HCT116 (cell line): ENCODE measurements at regions not wholly inside any gene's neighbourhood (a gene's known extent, or its start where the extent isn't known, plus 50 kb on each side); places are given as distances from the start of the nearest gene placed in this dataset.

ENCODE experiments used
- ATAC-seq: fragments of 200-7000 bp; cut with Tn5 transposase; 2 replicates; pipeline ENCODE4 v1.9.1; 2020; ENCODE audit warnings: mild to moderate bottlenecking, moderate library complexity
- BruUV-seq: library from RNA; stranded (reverse); fragments of 400-500 nt; replicated peaks from 2 replicates; lab custom pipeline; 2021; lab: Mats Ljungman, UMichigan
- CTCF ChIA-PET: fragments of 300-600 bp; sonication (Branson Sonifier 250); formaldehyde crosslinking; loops from one replicate; lab custom pipeline; 2021; ENCODE audit warnings: antibody characterized with exemption; lab: Charles Lee
- POLR2A ChIA-PET: fragments of 300-600, 350-600 bp; sonication (Branson Sonifier 250); formaldehyde crosslinking; loops from one replicate; lab custom pipeline; 2021; ENCODE audit warnings: antibody characterized with exemption; lab: Charles Lee
- RAD21 ChIA-PET, 2 experiments: fragments of 300-600 bp; sonication (Branson Sonifier 250); formaldehyde crosslinking; loops; one replicate each; lab custom pipeline; 2023; ENCODE audit warnings: low total read pairs in 2 of 2; ENCODE audit not compliant: uncharacterized antibody in 2 of 2, unreplicated experiment in 2 of 2, low non-redundant PET in 1 of 2; lab: Charles Lee
- DNase-seq: peaks from one replicate; pipeline ENCODE4 v3.0.0-alpha.2; 2010; ENCODE audit warnings: low read depth, low spot score
- H2AFZ ChIP-seq: fragments of 200-600 bp; shearing (Covaris generic), sonication (generic); 2 replicates; pipeline ENCODE4 v1.6.1; 2017; ENCODE audit warnings: low read depth, mixed run types, mixed read lengths, antibody characterized with exemption, low read length; ENCODE audit not compliant: poor library complexity, severe bottlenecking
- H3K27ac ChIP-seq: 2 replicates; pipeline ENCODE4 v1.5.1; 2012; ENCODE audit warnings: low read depth, low read length
- H3K27me3 ChIP-seq: fragments of 200-600 bp; sonication (generic); 2 replicates; pipeline ENCODE4 v1.6.1; 2016; ENCODE audit warnings: mixed run types, low read length, mixed read lengths; ENCODE audit not compliant: insufficient read depth
- H3K36me3 ChIP-seq, 2 experiments: fragments of 200-500 bp in 1 of 2; fragments of 200-600 bp in 1 of 2; sonication (Bioruptor generic) in 1 of 2; sonication (generic) in 1 of 2; 2 replicates each; pipeline versions ENCODE4 v1.5.1 to v1.6.1; 2014 to 2016; ENCODE audit warnings: low read length in 2 of 2, inconsistent platforms in 1 of 2, mixed read lengths in 1 of 2, mixed run types in 1 of 2; ENCODE audit not compliant: insufficient read depth in 2 of 2, control insufficient read depth in 1 of 2
- H3K4me1 ChIP-seq, 2 experiments: fragments of 200-600 bp in 1 of 2; sonication (generic) in 1 of 2; 2 replicates each; pipeline versions ENCODE4 v1.5.1 to v1.6.1; 2012 to 2017; ENCODE audit warnings: low read length in 2 of 2, inconsistent platforms in 1 of 2, mild to moderate bottlenecking in 1 of 2, mixed read lengths in 1 of 2, mixed run types in 1 of 2, moderate library complexity in 1 of 2; ENCODE audit not compliant: insufficient read depth in 2 of 2, control insufficient read depth in 1 of 2
- H3K4me2 ChIP-seq: fragments of 200-600 bp; sonication (generic); 2 replicates; pipeline ENCODE4 v1.6.1; 2017; ENCODE audit warnings: mixed run types, low read length, mixed read lengths
- H3K4me3 ChIP-seq, 2 experiments: fragments of 200-600 bp in 1 of 2; sonication (generic) in 1 of 2; replicated peaks in 1 of 2; 2 replicates each; pipeline ENCODE4 v1.5.1; 2011 to 2016; ENCODE audit warnings: low read length in 2 of 2, control low read depth in 1 of 2, low read depth in 1 of 2, mild to moderate bottlenecking in 1 of 2, mixed read lengths in 1 of 2, mixed run types in 1 of 2
- H3K79me2 ChIP-seq: fragments of 200-600 bp; sonication (generic); 2 replicates; pipeline ENCODE4 v1.6.1; 2017; ENCODE audit warnings: mild to moderate bottlenecking, mixed run types, low read length, moderate library complexity, mixed read lengths; ENCODE audit not compliant: insufficient read depth
- H3K9ac ChIP-seq: fragments of 200-600 bp; sonication (generic); 2 replicates; pipeline ENCODE4 v1.6.1; 2016; ENCODE audit warnings: low read length, mixed read lengths
- H3K9me2 ChIP-seq: fragments of 200-600 bp; sonication (generic), shearing (Covaris generic); 2 replicates; pipeline ENCODE4 v1.6.1; 2017; ENCODE audit warnings: mixed run types, mild to moderate bottlenecking, moderate library complexity; ENCODE audit not compliant: insufficient read depth
- H3K9me3 ChIP-seq, 2 experiments: fragments of 200-500 bp in 1 of 2; fragments of 200-600 bp in 1 of 2; sonication (Bioruptor generic) in 1 of 2; sonication (generic) in 1 of 2; 2 replicates each; pipeline ENCODE4 v1.6.1; 2014 to 2017; ENCODE audit warnings: low read length in 2 of 2, mixed read lengths in 2 of 2, inconsistent platforms in 1 of 2, low read depth in 1 of 2, mild to moderate bottlenecking in 1 of 2, mixed run types in 1 of 2, moderate library complexity in 1 of 2; ENCODE audit not compliant: control insufficient read depth in 1 of 2, insufficient read depth in 1 of 2
- H4K20me1 ChIP-seq: fragments of 200-600 bp; sonication (generic), shearing (Covaris generic); 2 replicates; pipeline ENCODE4 v1.6.1; 2017; ENCODE audit warnings: mixed run types, mild to moderate bottlenecking, moderate library complexity; ENCODE audit not compliant: insufficient read depth
- CBX3 ChIP-seq: IDR thresholded peaks from 2 replicates; pipeline ENCODE4 v1.6.1; 2012; ENCODE audit warnings: low read depth
- EGR1 ChIP-seq: IDR thresholded peaks from 2 replicates; pipeline ENCODE4 v1.6.1; 2012; ENCODE audit warnings: low read depth
- ELF1 ChIP-seq: IDR thresholded peaks from 2 replicates; pipeline ENCODE4 v1.6.1; 2012; ENCODE audit warnings: low read depth, borderline replicate concordance
- EZH2 ChIP-seq: fragments of 200-600 bp; sonication (generic); IDR thresholded peaks from 2 replicates; pipeline ENCODE4 v1.6.1; 2017; ENCODE audit warnings: antibody characterized with exemption, mixed run types
- EZH2phosphoT487 ChIP-seq: fragments of 200-600 bp; IDR thresholded peaks from 2 replicates; pipeline ENCODE4 v1.6.1; 2018; ENCODE audit warnings: antibody characterized with exemption, borderline replicate concordance
- FOSL1 ChIP-seq: IDR thresholded peaks from 2 replicates; pipeline ENCODE4 v1.6.1; 2012; ENCODE audit warnings: low read depth
- JUND ChIP-seq: IDR thresholded peaks from 2 replicates; pipeline ENCODE4 v1.6.1; 2012
- POLR2A ChIP-seq: IDR thresholded peaks from 2 replicates; pipeline ENCODE4 v1.7.0; 2011; ENCODE audit warnings: borderline replicate concordance; ENCODE audit not compliant: insufficient read depth, insufficient read length; ENCODE audit errors: extremely low read depth
- REST ChIP-seq: IDR thresholded peaks from 2 replicates; pipeline ENCODE4 v1.6.1; 2012; ENCODE audit warnings: low read depth
- SIN3A ChIP-seq: IDR thresholded peaks from 2 replicates; pipeline ENCODE4 v1.6.1; 2012; ENCODE audit warnings: low read depth
- SP1 ChIP-seq: IDR thresholded peaks from 2 replicates; pipeline ENCODE4 v1.6.1; 2012; ENCODE audit warnings: low read depth
- SRF ChIP-seq: IDR thresholded peaks from 2 replicates; pipeline ENCODE4 v1.6.1; 2012; ENCODE audit warnings: low read depth
- TCF7L2 ChIP-seq: IDR thresholded peaks from 2 replicates; pipeline ENCODE4 v1.7.0; 2011; ENCODE audit warnings: borderline replicate concordance, inconsistent platforms; ENCODE audit not compliant: insufficient read depth, insufficient read length; ENCODE audit errors: extremely low read depth
- ZFX ChIP-seq: fragments of 450-650 bp; IDR thresholded peaks from 2 replicates; pipeline ENCODE4 v1.6.1; 2017
- ZNF274 ChIP-seq: fragments of 200-500 bp; sonication (Bioruptor generic); IDR thresholded peaks from 2 replicates; pipeline ENCODE4 v1.6.1; 2014; ENCODE audit warnings: mild to moderate bottlenecking, low read depth, low read length, inconsistent platforms
- intact Hi-C: fragments of 100-400 bp; cut with micrococcal nuclease; formaldehyde crosslinking; loops from 2 replicates; pipeline ENCODE4 v1.10.0; 2022
- TF ChIP-seq, protein P1 (sequence below): IDR thresholded peaks from 2 replicates; pipeline ENCODE4 v1.6.1; 2012
- TF ChIP-seq, protein P2 (sequence below), 3 experiments: fragments of 200-600 bp in 1 of 3; sonication (generic) in 1 of 3; IDR thresholded peaks in 2 of 3; conservative IDR thresholded peaks in 1 of 3; 2 replicates each; pipeline ENCODE4 v1.5.1; 2012 to 2017; ENCODE audit warnings: low read depth in 2 of 3, low read length in 2 of 3, antibody characterized with exemption in 1 of 3, borderline replicate concordance in 1 of 3, control low read depth in 1 of 3, mild to moderate bottlenecking in 1 of 3, mixed read lengths in 1 of 3, mixed run types in 1 of 3, moderate library complexity in 1 of 3; ENCODE audit not compliant: insufficient read depth in 1 of 3
- TF ChIP-seq, protein P3 (sequence below): IDR thresholded peaks from 2 replicates; pipeline ENCODE4 v1.6.1; 2011; ENCODE audit warnings: mild to moderate bottlenecking, low read length, moderate library complexity; ENCODE audit not compliant: insufficient replicate concordance; ENCODE audit errors: extremely low read depth
- TF ChIP-seq, protein P4 (sequence below): IDR thresholded peaks from 2 replicates; pipeline ENCODE4 v1.6.1; 2012

- H3K79me2 ChIP-seq: no peaks in the 10 kb centered on the region
- no peak overlapping the region for H3K4me2 ChIP-seq
- no peak for TF ChIP-seq SP1
- TF ChIP-seq JUND: no peak
- TF ChIP-seq EGR1: no peak
- no peak for TF ChIP-seq ELF1
- TF ChIP-seq, protein P1, sequence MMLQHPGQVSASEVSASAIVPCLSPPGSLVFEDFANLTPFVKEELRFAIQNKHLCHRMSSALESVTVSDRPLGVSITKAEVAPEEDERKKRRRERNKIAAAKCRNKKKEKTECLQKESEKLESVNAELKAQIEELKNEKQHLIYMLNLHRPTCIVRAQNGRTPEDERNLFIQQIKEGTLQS: no peak
- no peak for TF ChIP-seq CBX3
- TF ChIP-seq, protein P2, sequence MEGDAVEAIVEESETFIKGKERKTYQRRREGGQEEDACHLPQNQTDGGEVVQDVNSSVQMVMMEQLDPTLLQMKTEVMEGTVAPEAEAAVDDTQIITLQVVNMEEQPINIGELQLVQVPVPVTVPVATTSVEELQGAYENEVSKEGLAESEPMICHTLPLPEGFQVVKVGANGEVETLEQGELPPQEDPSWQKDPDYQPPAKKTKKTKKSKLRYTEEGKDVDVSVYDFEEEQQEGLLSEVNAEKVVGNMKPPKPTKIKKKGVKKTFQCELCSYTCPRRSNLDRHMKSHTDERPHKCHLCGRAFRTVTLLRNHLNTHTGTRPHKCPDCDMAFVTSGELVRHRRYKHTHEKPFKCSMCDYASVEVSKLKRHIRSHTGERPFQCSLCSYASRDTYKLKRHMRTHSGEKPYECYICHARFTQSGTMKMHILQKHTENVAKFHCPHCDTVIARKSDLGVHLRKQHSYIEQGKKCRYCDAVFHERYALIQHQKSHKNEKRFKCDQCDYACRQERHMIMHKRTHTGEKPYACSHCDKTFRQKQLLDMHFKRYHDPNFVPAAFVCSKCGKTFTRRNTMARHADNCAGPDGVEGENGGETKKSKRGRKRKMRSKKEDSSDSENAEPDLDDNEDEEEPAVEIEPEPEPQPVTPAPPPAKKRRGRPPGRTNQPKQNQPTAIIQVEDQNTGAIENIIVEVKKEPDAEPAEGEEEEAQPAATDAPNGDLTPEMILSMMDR (IDR thresholded peaks at IDR 0.05 in 2 of 3, conservative IDR thresholded peaks at IDR 0.05 in 1 of 3; ENCODE audit: borderline replicate concordance in 1 of 3, insufficient read depth in 1 of 3, low read depth in 2 of 3, low read length in 2 of 3): no peak
- TF ChIP-seq POLR2A: no peak
- no peak for TF ChIP-seq FOSL1
- no peak for TF ChIP-seq EZH2
- TF ChIP-seq SIN3A: no peak
- no peak for TF ChIP-seq TCF7L2
- no peak for TF ChIP-seq REST
- no peak for TF ChIP-seq ZNF274
- TF ChIP-seq, protein P3, sequence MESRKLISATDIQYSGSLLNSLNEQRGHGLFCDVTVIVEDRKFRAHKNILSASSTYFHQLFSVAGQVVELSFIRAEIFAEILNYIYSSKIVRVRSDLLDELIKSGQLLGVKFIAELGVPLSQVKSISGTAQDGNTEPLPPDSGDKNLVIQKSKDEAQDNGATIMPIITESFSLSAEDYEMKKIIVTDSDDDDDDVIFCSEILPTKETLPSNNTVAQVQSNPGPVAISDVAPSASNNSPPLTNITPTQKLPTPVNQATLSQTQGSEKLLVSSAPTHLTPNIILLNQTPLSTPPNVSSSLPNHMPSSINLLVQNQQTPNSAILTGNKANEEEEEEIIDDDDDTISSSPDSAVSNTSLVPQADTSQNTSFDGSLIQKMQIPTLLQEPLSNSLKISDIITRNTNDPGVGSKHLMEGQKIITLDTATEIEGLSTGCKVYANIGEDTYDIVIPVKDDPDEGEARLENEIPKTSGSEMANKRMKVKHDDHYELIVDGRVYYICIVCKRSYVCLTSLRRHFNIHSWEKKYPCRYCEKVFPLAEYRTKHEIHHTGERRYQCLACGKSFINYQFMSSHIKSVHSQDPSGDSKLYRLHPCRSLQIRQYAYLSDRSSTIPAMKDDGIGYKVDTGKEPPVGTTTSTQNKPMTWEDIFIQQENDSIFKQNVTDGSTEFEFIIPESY: no peak
- no peak for TF ChIP-seq ZFX
- TF ChIP-seq EZH2phosphoT487: no peak
- TF ChIP-seq SRF: no peak
- TF ChIP-seq, protein P4, sequence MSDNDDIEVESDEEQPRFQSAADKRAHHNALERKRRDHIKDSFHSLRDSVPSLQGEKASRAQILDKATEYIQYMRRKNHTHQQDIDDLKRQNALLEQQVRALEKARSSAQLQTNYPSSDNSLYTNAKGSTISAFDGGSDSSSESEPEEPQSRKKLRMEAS: no peak
- ChIA-PET CTCF (no interaction called here), RAD21 (no interaction called here), POLR2A (no interaction called here)
- no peak overlapping the region for H2AFZ ChIP-seq
- DNase-seq: no peak
- no peaks in the 10 kb centered on the region for H3K27me3 ChIP-seq
- H3K9me2 ChIP-seq: no peaks in the 10 kb centered on the region
- no peaks in the 10 kb centered on the region for H4K20me1 ChIP-seq
- H3K4me1 ChIP-seq: no peaks in the 10 kb centered on the region
- BruUV-seq: no TSS peak
- intact Hi-C loops: no loop called here
- no peak overlapping the region for H3K9ac ChIP-seq
- no peak overlapping the region for H3K4me3 ChIP-seq
- ATAC-seq: no peak
- H3K9me3 ChIP-seq: no peaks in the 10 kb centered on the region; a peak in 1 of 4 replicates
- H3K27ac ChIP-seq: no peak overlapping the region
- H3K36me3 ChIP-seq: no peaks in the 10 kb centered on the region
These were observed 526.4 kb downstream of the LRRIQ3 start for GRCh38 chr1:73671530-73671929.
